NT2/D1 (cell line): ENCODE measurements at regions not wholly inside any gene's neighbourhood (a gene's known extent, or its start where the extent isn't known, plus 50 kb on each side); places are given as distances from the start of the nearest gene placed in this dataset.
"Not testable (repeated sequence)": the region's sequence is repeated elsewhere in the genome, so short reads cannot be mapped to it uniquely, and the experiment has no call there.

Experiments used
- SUZ12 ChIP-seq: IDR thresholded peaks from 2 replicates; pipeline ENCODE4 v1.6.1; 2011; ENCODE audit not compliant: insufficient read length, insufficient read depth; ENCODE audit errors: extremely low read depth
- YY1 ChIP-seq: IDR thresholded peaks from 2 replicates; pipeline ENCODE4 v1.6.1; 2011; ENCODE audit not compliant: insufficient read length, insufficient read depth

DNA sequence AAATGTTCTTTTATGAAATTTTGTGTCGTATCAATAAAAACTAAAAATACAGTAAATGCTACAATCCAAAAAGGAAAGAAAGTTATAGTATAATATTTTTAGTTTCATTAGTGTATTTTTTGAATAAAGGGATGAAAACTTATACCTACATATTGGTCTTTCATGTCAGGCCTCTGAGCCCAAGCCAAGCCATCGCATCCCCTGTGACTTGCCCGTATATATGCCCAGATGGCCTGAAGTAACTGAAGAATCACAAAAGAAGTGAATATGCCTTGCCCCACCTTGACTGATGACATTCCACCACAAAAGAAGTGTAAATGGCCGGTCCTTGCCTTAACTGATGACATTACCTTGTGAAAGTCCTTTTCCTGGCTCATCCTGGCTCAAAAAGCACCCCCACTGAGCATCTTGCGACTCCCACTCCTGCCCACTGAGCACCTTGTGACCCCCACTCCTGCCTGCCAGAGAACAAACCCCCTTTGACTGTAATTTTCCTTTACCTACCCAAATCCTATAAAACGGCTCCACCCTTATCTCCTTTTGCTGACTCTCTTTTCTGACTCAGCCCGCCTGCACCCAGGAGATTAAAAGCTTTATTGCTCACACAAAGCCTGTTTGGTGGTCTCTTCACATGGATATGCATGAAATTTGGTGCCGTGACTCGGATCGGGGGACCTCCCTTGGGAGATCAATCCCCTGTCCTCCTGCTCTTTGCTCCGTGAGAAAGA, 108.2 kb upstream of the PELI1 start:
- TF ChIP-seq YY1, SUZ12: not testable (repeated sequence)
